NOMO-1 treated with DMSO at 0.1 percent for 48 hours (cell line): ENCODE measurements at regions not wholly inside any gene's neighbourhood (a gene's known extent, or its start where the extent isn't known, plus 50 kb on each side); places are given as distances from the start of the nearest gene placed in this dataset.
A peak's percentile ranks its signal among the peaks of the same experiment; 100 is the strongest.
"Not testable (repeated sequence)": the region's sequence is repeated elsewhere in the genome, so short reads cannot be mapped to it uniquely, and the experiment has no call there.

Experiments used
- DNase-seq: peaks from one replicate; lab custom pipeline; 2025; ENCODE audit not compliant: unreplicated experiment; lab: John Stamatoyannopoulos, UW

- no peak for DNase-seq
Observed at GRCh38 chr10:56298941-56299340, 62.1 kb downstream of the ZWINT start.

- DNase-seq, result no peak
Observed at GRCh38 chr10:56296618-56297017, 64.4 kb downstream of the ZWINT start.

- DNase-seq, result no peak
Observed at GRCh38 chr10:56288403-56288802, 72.7 kb downstream of the ZWINT start.

- DNase-seq, result no peak
Observed at GRCh38 chr10:56286096-56286495, 75.0 kb downstream of the ZWINT start.

- no peak for DNase-seq
Observed at GRCh38 chr10:56279270-56279669, 81.8 kb downstream of the ZWINT start.

GRCh38 chr10:56269181-56269580 is 91.9 kb downstream of the ZWINT start:
- DNase-seq, result no peak

- DNase-seq, result no peak
Observed at GRCh38 chr10:56266120-56266519, 94.9 kb downstream of the ZWINT start.

GRCh38 chr10:56258991-56259390 is 102.1 kb downstream of the ZWINT start:
- DNase-seq, result no peak

GRCh38 chr10:56258378-56258777 is 102.7 kb downstream of the ZWINT start:
- DNase-seq, result peak; percentile 32

GRCh38 chr10:56255298-56255697 is 105.8 kb downstream of the ZWINT start:
- DNase-seq, result no peak

GRCh38 chr10:56240471-56240870 is 120.6 kb downstream of the ZWINT start:
- DNase-seq, result no peak

GRCh38 chr10:56231436-56231835 is 129.6 kb downstream of the ZWINT start:
- no peak for DNase-seq

- DNase-seq, result no peak
Observed at GRCh38 chr10:56222237-56222636, 138.8 kb downstream of the ZWINT start.

GRCh38 chr10:56212951-56213350 is 148.1 kb downstream of the ZWINT start:
- no peak for DNase-seq

GRCh38 chr10:56181607-56182006 is 179.5 kb downstream of the ZWINT start:
- peak; percentile 14 for DNase-seq

- no peak for DNase-seq
Observed at GRCh38 chr10:56178210-56178609, 182.8 kb downstream of the ZWINT start.

GRCh38 chr10:56155091-56155513 is 206.0 kb downstream of the ZWINT start:
- not testable (repeated sequence) for DNase-seq

- no peak for DNase-seq
Observed at GRCh38 chr10:56146806-56147205, 214.3 kb downstream of the ZWINT start.

- DNase-seq, result no peak
Observed at GRCh38 chr10:56142092-56142728, 218.8 kb downstream of the ZWINT start.

GRCh38 chr10:56139405-56139804 is 221.7 kb downstream of the ZWINT start:
- no peak for DNase-seq

- peak; percentile 61 for DNase-seq
Observed at GRCh38 chr10:56135828-56136227, 225.2 kb downstream of the ZWINT start.

- no peak for DNase-seq
Observed at GRCh38 chr10:56123247-56123646, 237.8 kb downstream of the ZWINT start.

- DNase-seq, result no peak
Observed at GRCh38 chr10:56116684-56117083, 244.4 kb downstream of the ZWINT start.
